DLD1 (cell line): ENCODE measurements at regions not wholly inside any gene's neighbourhood (a gene's known extent, or its start where the extent isn't known, plus 50 kb on each side); places are given as distances from the start of the nearest gene placed in this dataset.

Experiments
- in situ Hi-C: cut with HindIII; loops from 2 replicates; pipeline ENCODE4 v1.10.0; 2017; ENCODE audit warnings: low sequenced_read_pairs

GRCh38 chr18:76558881-76559667 lies 64.0 kb upstream of the ZNF516 start:
- in situ Hi-C loops, result no loop called here

- in situ Hi-C loops, result no loop called here
Measured at GRCh38 chr18:76557026-76557575, 62.1 kb upstream of the ZNF516 start.

- in situ Hi-C loops, result no loop called here
Measured at GRCh38 chr18:76554547-76555222, 59.6 kb upstream of the ZNF516 start.

GRCh38 chr18:76553715-76554546 lies 58.9 kb upstream of the ZNF516 start:
- in situ Hi-C loops, result no loop called here

GRCh38 chr18:76548541-76548940 lies 53.5 kb upstream of the ZNF516 start:
- in situ Hi-C loops, result no loop called here

- in situ Hi-C loops, result no loop called here
Measured at GRCh38 chr18:76547296-76547695, 52.3 kb upstream of the ZNF516 start.

GRCh38 chr18:76546436-76546835 lies 51.4 kb upstream of the ZNF516 start:
- in situ Hi-C loops, result no loop called here

GRCh38 chr18:76546088-76546435 lies 51.0 kb upstream of the ZNF516 start:
- in situ Hi-C loops, result no loop called here

- in situ Hi-C loops, result no loop called here
Measured at GRCh38 chr18:76545433-76546087, 50.5 kb upstream of the ZNF516 start.

GRCh38 chr18:76544511-76545345 lies 49.7 kb upstream of the ZNF516 start:
- in situ Hi-C loops, result no loop called here
